Upper lobe of right lung (tissue), 1 donor: ENCODE measurements at regions not wholly inside any gene's neighbourhood (a gene's known extent, or its start where the extent isn't known, plus 50 kb on each side); places are given as distances from the start of the nearest gene placed in this dataset.
"Not testable (repeated sequence)": the region's sequence is repeated elsewhere in the genome, so short reads cannot be mapped to it uniquely, and the experiment has no call there.

Experiments
- ATAC-seq: fragments of 200-7000 bp; cut with Tn5 transposase; one replicate; pipeline ENCODE4 v1.9.1; 2020; ENCODE audit warnings: mild to moderate bottlenecking, moderate library complexity
- DNase-seq: peaks from one replicate; pipeline ENCODE4 v3.0.0-alpha.2; 2020
- H3K27ac ChIP-seq: fragments of 200-600 bp; one replicate; pipeline ENCODE4 v1.8.0; 2022
- H3K27me3 ChIP-seq: fragments of 200-600 bp; one replicate; pipeline ENCODE4 v1.8.0; 2022; ENCODE audit warnings: mild to moderate bottlenecking
- H3K36me3 ChIP-seq: fragments of 200-600 bp; one replicate; pipeline ENCODE4 v1.8.0; 2022
- H3K4me1 ChIP-seq: fragments of 200-600 bp; one replicate; pipeline ENCODE4 v1.8.0; 2022
- H3K4me3 ChIP-seq: fragments of 200-600 bp; one replicate; pipeline ENCODE4 v1.8.0; 2022; ENCODE audit warnings: mild to moderate bottlenecking
- H3K9me3 ChIP-seq: fragments of 200-600 bp; one replicate; pipeline ENCODE4 v1.8.0; 2022
- intact Hi-C: fragments of 100-400 bp; cut with DNase I; formaldehyde crosslinking; loops from one replicate; pipeline ENCODE4 v1.11.0; 2022
- TF ChIP-seq, protein P1 (sequence below): fragments of 200-600 bp; IDR thresholded peaks from one replicate; pipeline ENCODE4 v1.8.0; 2022; ENCODE audit warnings: antibody characterized with exemption
- donor health status: DM: no; HTN: yes; CAD: no; lungs with severe emphysema.

DNA sequence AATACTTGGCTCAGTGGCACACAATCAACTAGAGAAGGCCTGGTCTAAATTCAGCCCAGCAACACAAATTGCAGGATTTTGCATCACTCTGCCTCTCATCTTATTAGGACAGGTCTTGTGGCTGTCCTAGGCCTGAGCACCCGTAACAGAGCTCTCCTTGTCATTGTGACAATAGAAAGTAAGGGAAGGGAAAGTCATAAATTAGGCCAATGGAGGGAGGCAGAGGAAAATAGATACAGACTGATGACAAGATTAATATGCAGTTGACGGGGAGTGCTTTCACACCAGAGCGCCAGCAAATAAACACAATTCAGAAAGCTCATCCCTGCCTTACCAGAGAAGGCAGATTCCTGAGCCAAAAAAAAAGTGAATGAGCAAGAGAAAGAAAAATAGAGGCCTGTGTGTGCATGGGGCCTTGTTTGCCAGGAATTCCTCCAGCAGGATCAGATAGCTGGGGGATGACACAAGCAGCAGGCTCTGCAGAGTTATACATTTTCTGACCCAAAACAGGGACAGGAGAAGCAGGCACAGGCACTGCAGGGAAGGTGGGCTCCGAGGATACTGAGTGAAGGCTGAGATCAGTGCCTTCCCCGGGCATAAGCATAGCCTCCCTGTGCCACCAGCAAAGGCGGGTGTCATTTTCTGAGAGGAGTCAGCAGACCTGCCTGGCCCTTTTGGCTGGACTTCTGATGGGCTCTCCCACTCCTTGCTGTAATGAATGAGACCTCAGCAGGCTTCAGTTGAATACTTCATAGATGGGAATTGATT is 110.0 kb upstream of the SPAG17 start:
- Histone ChIP-seq H3K36me3 (no peaks in the 10 kb centered on the region), H3K27ac (no peak overlapping the region), H3K4me3 (no peak overlapping the region), H3K4me1 (peaks cover 8% of the 10 kb centered on the region), H3K27me3 (no peaks in the 10 kb centered on the region), H3K9me3 (no peaks in the 10 kb centered on the region)
- intact Hi-C loops: no loop called here
- TF ChIP-seq, protein P1, sequence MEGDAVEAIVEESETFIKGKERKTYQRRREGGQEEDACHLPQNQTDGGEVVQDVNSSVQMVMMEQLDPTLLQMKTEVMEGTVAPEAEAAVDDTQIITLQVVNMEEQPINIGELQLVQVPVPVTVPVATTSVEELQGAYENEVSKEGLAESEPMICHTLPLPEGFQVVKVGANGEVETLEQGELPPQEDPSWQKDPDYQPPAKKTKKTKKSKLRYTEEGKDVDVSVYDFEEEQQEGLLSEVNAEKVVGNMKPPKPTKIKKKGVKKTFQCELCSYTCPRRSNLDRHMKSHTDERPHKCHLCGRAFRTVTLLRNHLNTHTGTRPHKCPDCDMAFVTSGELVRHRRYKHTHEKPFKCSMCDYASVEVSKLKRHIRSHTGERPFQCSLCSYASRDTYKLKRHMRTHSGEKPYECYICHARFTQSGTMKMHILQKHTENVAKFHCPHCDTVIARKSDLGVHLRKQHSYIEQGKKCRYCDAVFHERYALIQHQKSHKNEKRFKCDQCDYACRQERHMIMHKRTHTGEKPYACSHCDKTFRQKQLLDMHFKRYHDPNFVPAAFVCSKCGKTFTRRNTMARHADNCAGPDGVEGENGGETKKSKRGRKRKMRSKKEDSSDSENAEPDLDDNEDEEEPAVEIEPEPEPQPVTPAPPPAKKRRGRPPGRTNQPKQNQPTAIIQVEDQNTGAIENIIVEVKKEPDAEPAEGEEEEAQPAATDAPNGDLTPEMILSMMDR: no peak
- ATAC-seq (no peak), DNase-seq (no peak)

DNA sequence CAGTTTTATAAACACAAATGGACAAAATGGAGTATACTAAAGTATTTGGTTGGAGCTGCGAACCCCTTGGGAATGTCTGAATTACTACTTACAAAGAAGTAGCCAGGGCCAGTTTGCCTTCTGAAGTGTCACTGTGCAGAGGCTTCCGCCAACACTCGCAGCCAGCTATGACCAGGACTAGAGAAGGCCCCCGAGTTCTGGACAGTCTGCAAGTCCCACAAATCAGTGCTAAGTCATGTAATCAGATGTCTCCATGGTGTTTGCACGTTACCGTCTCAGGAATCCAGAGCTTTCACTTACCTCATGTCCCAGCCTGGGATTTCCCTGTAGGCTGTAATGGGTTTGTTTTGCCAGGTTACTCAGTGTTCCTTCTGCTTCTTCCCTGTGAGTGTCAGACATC is 106.6 kb upstream of the SPAG17 start:
- DNase-seq: no peak
- H3K4me1 ChIP-seq: peaks cover 8% of the 10 kb centered on the region
- H3K27ac ChIP-seq: no peak overlapping the region
- no peaks in the 10 kb centered on the region for H3K9me3 ChIP-seq
- no peaks in the 10 kb centered on the region for H3K36me3 ChIP-seq
- no peak for ATAC-seq
- intact Hi-C loops: no loop called here
- H3K4me3 ChIP-seq: no peak overlapping the region
- TF ChIP-seq, protein P1: no peak
- no peaks in the 10 kb centered on the region for H3K27me3 ChIP-seq

DNA sequence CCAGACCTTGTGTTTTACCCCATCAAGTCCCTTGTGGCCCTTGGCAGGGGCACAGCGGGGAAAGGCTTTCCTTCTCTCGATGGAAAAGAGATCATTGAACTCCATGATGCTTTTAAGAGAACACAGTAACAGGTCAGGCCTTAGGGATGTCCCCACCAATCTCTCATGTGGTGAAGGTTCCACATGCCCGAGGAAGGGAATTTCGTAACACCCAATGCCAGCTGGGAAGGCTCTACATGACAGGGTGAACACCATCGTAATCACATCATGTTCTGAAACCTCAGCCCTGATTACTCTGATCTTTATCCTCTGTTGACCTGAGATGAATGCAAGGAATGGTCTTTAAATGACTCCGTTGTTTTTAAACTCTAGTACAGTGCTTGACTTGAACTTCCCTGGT is 105.5 kb upstream of the SPAG17 start:
- Histone ChIP-seq H3K4me1 (peaks cover 8% of the 10 kb centered on the region), H3K27me3 (no peaks in the 10 kb centered on the region), H3K9me3 (no peaks in the 10 kb centered on the region), H3K27ac (no peak overlapping the region), H3K36me3 (no peaks in the 10 kb centered on the region), H3K4me3 (no peak overlapping the region)
- intact Hi-C loops: no loop called here
- ATAC-seq (peak; percentile 45), DNase-seq (no peak)
- TF ChIP-seq, protein P1: no peak

DNA sequence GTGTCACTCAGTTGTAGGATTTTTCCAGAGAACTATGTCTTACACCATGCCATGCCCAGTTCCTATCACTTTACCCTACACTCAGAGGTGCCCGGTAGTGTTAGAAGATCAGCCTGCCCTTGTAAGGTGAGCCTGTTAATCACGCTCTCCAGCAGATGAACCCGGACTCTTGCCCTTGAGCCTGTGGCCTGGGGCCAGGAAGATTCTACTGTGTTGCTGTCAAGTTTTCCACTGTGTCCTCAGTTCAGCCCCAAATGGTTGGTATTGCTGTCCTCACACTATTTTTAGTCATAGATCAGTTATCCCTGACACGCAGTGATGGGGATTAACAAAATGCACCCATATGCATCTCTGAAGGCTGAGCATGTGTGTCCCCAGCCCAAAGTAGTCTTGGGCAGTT is 105.0 kb upstream of the SPAG17 start:
- H3K36me3 ChIP-seq: no peaks in the 10 kb centered on the region
- TF ChIP-seq, protein P1: no peak
- intact Hi-C loops: no loop called here
- ATAC-seq: peak; percentile 16
- H3K9me3 ChIP-seq: no peaks in the 10 kb centered on the region
- no peak for DNase-seq
- H3K27ac ChIP-seq: no peak overlapping the region
- H3K27me3 ChIP-seq: no peaks in the 10 kb centered on the region
- H3K4me3 ChIP-seq: no peak overlapping the region
- peaks cover 8% of the 10 kb centered on the region for H3K4me1 ChIP-seq

DNA sequence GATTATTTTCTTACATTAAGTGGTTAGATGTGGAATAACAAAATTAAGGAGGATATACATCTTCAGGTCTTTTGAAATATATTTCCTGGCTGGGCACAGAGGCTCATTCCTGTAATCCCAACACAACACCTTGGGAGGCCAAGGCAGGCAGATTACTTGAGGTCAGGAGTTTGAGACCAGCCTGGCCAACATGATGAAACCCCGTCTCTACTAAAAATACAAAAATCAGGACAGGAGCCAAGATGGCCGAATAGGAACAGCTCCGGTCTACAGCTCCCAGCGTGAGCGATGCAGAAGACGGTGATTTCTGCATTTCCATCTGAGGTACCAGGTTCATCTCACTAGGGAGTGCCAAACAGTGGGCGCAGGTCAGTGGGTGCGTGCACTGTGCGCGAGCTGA is 95.6 kb upstream of the SPAG17 start:
- H3K9me3 ChIP-seq, intact Hi-C loops, DNase-seq: not testable (repeated sequence)

DNA sequence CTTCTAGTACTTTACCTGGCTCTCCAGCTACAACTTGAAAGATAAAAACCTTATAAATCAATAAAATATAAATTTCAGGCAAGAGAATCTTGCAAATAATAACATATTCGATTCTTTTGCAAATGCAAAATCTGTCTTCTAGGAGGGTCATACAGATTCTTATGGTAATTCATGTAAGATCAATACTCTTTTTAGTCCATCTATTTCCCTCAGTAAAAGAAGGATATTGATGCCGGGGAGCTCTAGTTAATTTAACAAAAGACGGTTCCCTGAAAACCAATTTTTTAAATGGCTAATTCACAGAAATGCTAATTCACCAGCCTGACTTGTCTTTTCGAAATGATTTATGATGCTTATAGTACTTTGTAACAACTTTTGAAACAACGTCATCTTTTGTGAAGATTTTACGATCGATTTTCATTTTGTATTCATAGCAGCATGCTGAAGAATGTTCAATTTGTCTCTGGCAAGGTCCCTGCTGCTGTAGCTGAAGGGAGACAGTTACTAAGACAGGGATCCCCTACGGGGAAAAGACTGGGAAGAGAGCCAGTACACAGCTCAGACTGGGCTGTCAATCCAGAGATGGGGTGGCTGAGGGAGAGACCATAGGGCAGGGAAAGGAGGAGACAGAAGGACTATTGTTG is 90.6 kb upstream of the SPAG17 start:
- no peaks in the 10 kb centered on the region for H3K9me3 ChIP-seq
- H3K27me3 ChIP-seq: no peaks in the 10 kb centered on the region
- no peak for ATAC-seq
- DNase-seq: no peak
- intact Hi-C loops: no loop called here
- H3K4me1 ChIP-seq: no peaks in the 10 kb centered on the region
- H3K4me3 ChIP-seq: no peak overlapping the region
- no peaks in the 10 kb centered on the region for H3K36me3 ChIP-seq
- TF ChIP-seq, protein P1: no peak
- no peak overlapping the region for H3K27ac ChIP-seq

More for the DNA sequence above, 95.6 kb upstream of the SPAG17 start:
- H3K4me1 ChIP-seq, H3K27me3 ChIP-seq, ATAC-seq, H3K36me3 ChIP-seq, H3K27ac ChIP-seq, H3K4me3 ChIP-seq: not testable (repeated sequence)
